Adipocyte (in vitro differentiated cells): ENCODE measurements at regions not wholly inside any gene's neighbourhood (a gene's known extent, or its start where the extent isn't known, plus 50 kb on each side); places are given as distances from the start of the nearest gene placed in this dataset.
"Not testable (repeated sequence)": the region's sequence is repeated elsewhere in the genome, so short reads cannot be mapped to it uniquely, and the experiment has no call there.

Experiments
- DNase-seq: peaks from one replicate; pipeline ENCODE4 v3.0.0-alpha.2; 2015; ENCODE audit warnings: low read depth
- H3K27me3 ChIP-seq: replicated peaks from 2 replicates; pipeline ENCODE4 v1.7.0; 2013; ENCODE audit warnings: mild to moderate bottlenecking, low read length, moderate library complexity; ENCODE audit not compliant: control insufficient read depth, insufficient read depth
- H3K36me3 ChIP-seq: 2 replicates; pipeline ENCODE4 v1.7.0; 2013; ENCODE audit warnings: low read length, mild to moderate bottlenecking, moderate library complexity; ENCODE audit not compliant: control insufficient read depth, insufficient read depth, severe bottlenecking
- H3K4me1 ChIP-seq: 2 replicates; pipeline ENCODE4 v1.7.0; 2013; ENCODE audit warnings: mild to moderate bottlenecking, low read length, moderate library complexity; ENCODE audit not compliant: control insufficient read depth, insufficient read depth
- H3K4me3 ChIP-seq: 2 replicates; pipeline ENCODE4 v1.7.0; 2013; ENCODE audit warnings: mild to moderate bottlenecking, low read length, moderate library complexity
- H3K9ac ChIP-seq: 2 replicates; pipeline ENCODE4 v1.7.0; 2013; ENCODE audit warnings: mild to moderate bottlenecking, low read length, moderate library complexity
- H3K9me3 ChIP-seq: 2 replicates; pipeline ENCODE4 v1.7.0; 2013; ENCODE audit warnings: mild to moderate bottlenecking, low read length, moderate library complexity; ENCODE audit not compliant: control insufficient read depth

DNA sequence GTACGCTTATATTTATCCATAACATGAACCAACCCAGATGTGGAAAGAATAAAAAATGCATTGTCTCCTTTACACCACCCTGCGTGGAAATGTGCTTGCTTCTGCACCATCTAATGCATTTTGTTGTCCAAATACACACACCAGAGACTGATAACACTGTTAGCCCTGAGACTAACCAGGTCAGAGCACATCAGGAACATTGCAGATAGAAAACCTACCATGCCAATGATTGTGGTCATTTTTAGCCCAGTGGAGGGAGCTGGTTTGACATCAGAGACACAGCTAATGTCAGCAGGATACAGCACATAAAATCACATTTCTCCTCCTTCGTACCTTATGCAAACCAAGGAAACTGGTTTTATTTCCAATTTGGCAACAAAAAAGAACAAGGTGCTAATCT lies 528.7 kb downstream of the DOK5 start:
- Histone ChIP-seq H3K9ac (no peak overlapping the region), H3K27me3 (no peaks in the 10 kb centered on the region), H3K4me3 (no peak overlapping the region), H3K9me3 (peaks cover under 1% of the 10 kb centered on the region), H3K36me3 (no peaks in the 10 kb centered on the region), H3K4me1 (no peaks in the 10 kb centered on the region)
- no peak for DNase-seq

DNA sequence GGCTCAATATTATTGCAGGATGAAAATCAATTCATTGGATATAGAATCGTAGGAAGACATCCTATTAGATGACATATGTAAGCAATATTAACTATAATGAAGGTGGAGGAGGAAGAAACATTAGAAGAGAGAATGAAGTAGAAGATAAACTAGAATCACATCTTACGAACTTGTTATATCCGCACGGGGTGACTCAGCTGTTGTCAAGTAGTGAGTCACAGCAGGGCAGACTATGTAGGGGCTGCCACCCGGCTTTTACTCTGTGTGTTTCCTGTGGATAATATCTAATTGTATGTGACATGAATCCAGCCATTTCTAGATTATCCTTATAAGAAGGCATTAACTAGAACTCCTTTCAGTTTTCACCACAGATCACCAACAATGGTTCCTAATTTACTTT lies 520.2 kb downstream of the DOK5 start:
- no peak overlapping the region for H3K4me3 ChIP-seq
- H3K9me3 ChIP-seq = peaks cover 3% of the 10 kb centered on the region
- H3K9ac ChIP-seq = no peak overlapping the region
- no peaks in the 10 kb centered on the region for H3K36me3 ChIP-seq
- H3K4me1 ChIP-seq = no peaks in the 10 kb centered on the region
- no peak for DNase-seq
- H3K27me3 ChIP-seq = no peaks in the 10 kb centered on the region

DNA sequence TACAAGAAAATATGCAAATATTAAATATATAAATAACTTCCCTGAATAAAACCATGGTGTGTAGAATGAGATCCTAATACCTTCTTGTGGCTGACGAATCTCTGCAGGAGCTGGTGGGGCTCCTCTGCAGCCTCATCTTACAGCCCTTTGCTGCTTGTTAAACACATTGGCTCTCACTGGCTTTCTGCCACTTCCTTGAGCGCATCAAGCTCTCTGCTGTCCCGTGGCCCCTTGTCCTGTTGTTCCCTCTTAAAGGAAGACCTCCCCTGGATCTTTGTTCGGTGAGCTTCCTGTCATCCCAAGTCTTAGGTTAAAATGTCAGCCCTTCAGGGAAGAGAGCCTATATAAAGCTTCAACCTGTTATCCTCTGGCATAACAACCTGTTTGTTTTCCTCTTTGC lies 519.6 kb downstream of the DOK5 start:
- no peaks in the 10 kb centered on the region for H3K4me1 ChIP-seq
- H3K27me3 ChIP-seq = no peaks in the 10 kb centered on the region
- no peaks in the 10 kb centered on the region for H3K36me3 ChIP-seq
- H3K4me3 ChIP-seq = no peak overlapping the region
- no peak for DNase-seq
- no peak overlapping the region for H3K9ac ChIP-seq
- peaks cover 3% of the 10 kb centered on the region for H3K9me3 ChIP-seq

- Histone ChIP-seq H3K9ac (no peak overlapping the region), H3K9me3 (no peaks in the 10 kb centered on the region), H3K27me3 (no peaks in the 10 kb centered on the region), H3K4me3 (no peak overlapping the region), H3K4me1 (no peaks in the 10 kb centered on the region), H3K36me3 (no peaks in the 10 kb centered on the region)
- no peak for DNase-seq
Measured at GRCh38 chr20:54985091-54985490, 509.7 kb downstream of the DOK5 start.

DNA sequence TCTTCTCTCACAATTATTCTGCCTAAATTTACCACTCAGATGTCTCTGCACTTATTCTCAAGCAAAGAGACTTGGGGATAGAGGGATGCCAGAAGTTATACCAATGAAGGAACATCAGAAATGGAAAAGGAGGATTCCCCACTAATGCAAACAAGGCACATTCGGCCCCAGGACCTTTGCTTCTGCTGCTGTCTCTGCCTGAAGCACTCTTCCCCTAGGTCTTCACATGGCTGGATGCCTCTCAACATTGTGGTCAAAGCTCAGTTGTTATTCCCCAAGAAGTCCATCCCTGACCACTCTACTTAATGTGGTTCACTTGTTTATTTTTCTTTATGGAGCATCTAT lies 508.7 kb downstream of the DOK5 start:
- no peak overlapping the region for H3K9ac ChIP-seq
- no peaks in the 10 kb centered on the region for H3K9me3 ChIP-seq
- H3K27me3 ChIP-seq = no peaks in the 10 kb centered on the region
- no peaks in the 10 kb centered on the region for H3K36me3 ChIP-seq
- no peak for DNase-seq
- no peak overlapping the region for H3K4me3 ChIP-seq
- no peaks in the 10 kb centered on the region for H3K4me1 ChIP-seq

DNA sequence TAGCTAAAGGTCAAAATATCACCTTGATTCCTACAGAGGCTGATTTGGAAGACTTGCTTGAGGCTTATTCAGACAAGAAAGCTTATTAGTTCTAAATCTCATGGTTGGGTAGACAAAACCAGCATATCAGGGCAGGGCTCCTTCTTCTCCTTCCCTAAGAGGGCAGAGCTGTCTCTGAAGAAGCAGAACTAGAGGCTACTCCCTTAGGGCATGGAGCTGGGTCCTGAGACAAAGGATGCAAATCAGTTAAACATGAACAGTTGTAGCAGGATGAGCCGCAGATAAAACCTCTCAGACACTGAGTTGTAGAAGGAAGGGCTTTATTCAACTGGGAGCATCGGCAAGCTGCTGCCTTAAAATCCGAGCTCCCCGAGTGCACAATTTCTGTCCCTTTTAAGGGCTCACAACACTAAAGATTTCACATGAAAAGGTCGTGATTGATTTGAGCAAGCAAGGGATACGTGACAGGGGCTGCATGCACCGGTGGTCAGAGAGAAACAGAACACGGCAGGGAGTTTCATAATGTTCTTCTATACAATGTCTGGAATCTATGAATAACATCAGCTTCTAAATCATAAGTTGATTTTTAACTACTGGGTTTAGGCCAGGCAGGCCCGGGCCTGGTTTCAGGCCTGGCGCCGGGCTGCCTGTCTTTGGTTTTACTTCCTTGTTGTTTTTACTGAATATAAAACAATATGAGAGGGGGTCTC lies 508.2 kb downstream of the DOK5 start:
- DNase-seq = not testable (repeated sequence)

DNA sequence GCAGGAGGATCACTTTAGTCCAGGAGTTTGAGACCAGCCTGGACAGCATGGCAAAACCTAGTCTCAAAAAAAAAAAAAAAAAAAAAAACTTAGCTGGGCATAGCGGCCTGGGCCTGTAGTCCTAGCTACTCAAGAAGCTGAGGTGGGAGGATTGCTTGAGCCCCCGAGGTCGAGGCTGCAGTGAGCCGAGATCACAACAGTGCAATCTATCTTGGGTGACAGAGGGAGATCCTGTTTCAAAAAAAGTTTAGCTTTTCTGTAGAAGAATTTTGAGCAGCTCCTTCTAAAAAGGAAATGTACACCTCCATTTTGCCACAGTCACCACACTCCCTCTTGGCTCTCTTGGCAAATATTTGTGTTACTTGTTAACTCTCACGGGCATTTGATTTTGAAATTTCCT lies 505.8 kb downstream of the DOK5 start:
- H3K9ac ChIP-seq = no peak overlapping the region
- no peaks in the 10 kb centered on the region for H3K36me3 ChIP-seq
- no peaks in the 10 kb centered on the region for H3K4me1 ChIP-seq
- no peak for DNase-seq
- H3K27me3 ChIP-seq = no peaks in the 10 kb centered on the region
- H3K9me3 ChIP-seq = no peaks in the 10 kb centered on the region
- H3K4me3 ChIP-seq = no peak overlapping the region

More for the DNA sequence above, 508.2 kb downstream of the DOK5 start:
- H3K9me3 ChIP-seq, H3K4me1 ChIP-seq, H3K36me3 ChIP-seq, H3K4me3 ChIP-seq, H3K9ac ChIP-seq, H3K27me3 ChIP-seq: not testable (repeated sequence)

DNA sequence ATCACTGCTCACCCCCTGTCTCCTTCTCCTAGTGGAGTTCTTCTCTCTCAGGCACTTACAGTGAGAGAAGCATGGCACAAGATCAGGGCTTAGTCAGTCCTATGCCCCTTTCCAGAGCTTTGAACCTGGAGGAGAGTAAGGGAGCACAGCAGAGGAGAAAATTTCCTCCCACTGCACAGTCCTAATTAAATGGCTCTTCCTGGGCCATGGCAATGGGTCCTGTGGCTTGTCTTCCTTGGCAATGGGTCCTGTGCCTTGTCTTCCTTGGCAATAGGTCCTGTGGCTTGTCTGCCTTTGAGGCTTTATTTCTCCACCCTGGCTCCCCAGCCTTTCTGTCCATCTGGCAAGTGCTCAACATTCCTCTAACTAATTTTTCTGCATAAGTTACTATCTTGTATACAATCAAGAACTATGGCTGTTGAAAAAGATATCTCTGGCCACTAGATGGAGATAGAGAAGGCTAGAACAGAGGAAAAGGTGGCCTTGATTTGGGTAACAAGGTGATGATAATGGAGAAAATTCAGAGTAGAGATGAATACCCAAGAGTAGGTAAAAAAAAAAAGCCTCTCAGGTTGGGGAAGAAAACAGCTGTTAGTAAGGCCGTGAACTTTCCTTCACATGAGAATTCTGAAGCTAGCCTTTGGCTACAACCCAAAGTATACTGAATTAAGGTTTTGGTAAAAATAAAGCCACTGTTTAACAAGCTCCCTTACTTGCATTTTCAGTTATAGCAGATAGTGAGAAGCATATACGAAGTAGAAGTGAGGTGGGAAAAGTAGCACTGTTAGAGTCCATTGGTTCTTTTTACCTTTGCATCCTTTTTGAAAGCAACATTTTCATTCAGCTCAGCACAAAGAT lies 504.9 kb downstream of the DOK5 start:
- H3K9ac ChIP-seq = no peak overlapping the region
- H3K36me3 ChIP-seq = no peaks in the 10 kb centered on the region
- DNase-seq = peak; percentile 9
- no peaks in the 10 kb centered on the region for H3K4me1 ChIP-seq
- H3K9me3 ChIP-seq = no peaks in the 10 kb centered on the region
- no peaks in the 10 kb centered on the region for H3K27me3 ChIP-seq
- no peak overlapping the region for H3K4me3 ChIP-seq

GRCh38 chr20:54950304-54950703 lies 474.9 kb downstream of the DOK5 start:
- DNase-seq = no peak
- Histone ChIP-seq H3K4me3 (no peak overlapping the region), H3K9me3 (no peaks in the 10 kb centered on the region), H3K27me3 (no peaks in the 10 kb centered on the region), H3K9ac (no peak overlapping the region), H3K36me3 (no peaks in the 10 kb centered on the region), H3K4me1 (no peaks in the 10 kb centered on the region)

GRCh38 chr20:54941666-54942065 lies 466.3 kb downstream of the DOK5 start:
- no peaks in the 10 kb centered on the region for H3K4me1 ChIP-seq
- H3K27me3 ChIP-seq = no peaks in the 10 kb centered on the region
- no peak overlapping the region for H3K4me3 ChIP-seq
- no peak for DNase-seq
- no peak overlapping the region for H3K9ac ChIP-seq
- no peaks in the 10 kb centered on the region for H3K36me3 ChIP-seq
- H3K9me3 ChIP-seq = no peaks in the 10 kb centered on the region

- H3K4me3 ChIP-seq = no peak overlapping the region
- DNase-seq = no peak
- no peaks in the 10 kb centered on the region for H3K4me1 ChIP-seq
- no peaks in the 10 kb centered on the region for H3K36me3 ChIP-seq
- H3K9me3 ChIP-seq = no peaks in the 10 kb centered on the region
- no peak overlapping the region for H3K9ac ChIP-seq
- H3K27me3 ChIP-seq = no peaks in the 10 kb centered on the region
Measured at GRCh38 chr20:54940522-54940921, 465.1 kb downstream of the DOK5 start.
